Liver (tissue), 7 donors: ENCODE measurements at regions not wholly inside any gene's neighbourhood (a gene's known extent, or its start where the extent isn't known, plus 50 kb on each side); places are given as distances from the start of the nearest gene placed in this dataset.

Experiments
- DNase-seq: peaks from one replicate; pipeline ENCODE4 v3.0.0-alpha.2; 2017; ENCODE audit warnings: low spot score
- H3K27ac ChIP-seq, 2 donors: one replicate each; pipeline ENCODE4 v1.7.0; 2013; ENCODE audit warnings: inconsistent platforms in 2 of 2, low read length in 2 of 2, control low read depth in 1 of 2, low read depth in 1 of 2, mild to moderate bottlenecking in 1 of 2
- H3K27me3 ChIP-seq, 4 donors: one replicate each; pipeline versions ENCODE4 v1.6.1 to v1.7.0; 2013; ENCODE audit warnings: low read length in 3 of 4, inconsistent platforms in 1 of 4, mild to moderate bottlenecking in 1 of 4, moderate library complexity in 1 of 4; ENCODE audit not compliant: control insufficient read depth in 4 of 4, insufficient read depth in 4 of 4
- H3K36me3 ChIP-seq, 4 donors: one replicate each; pipeline versions ENCODE4 v1.6.1 to v1.7.0; 2013; ENCODE audit warnings: low read length in 3 of 4, mild to moderate bottlenecking in 3 of 4, low read depth in 1 of 4, moderate library complexity in 1 of 4; ENCODE audit not compliant: control insufficient read depth in 4 of 4, insufficient read depth in 3 of 4
- H3K4me1 ChIP-seq, 4 donors: one replicate each; pipeline versions ENCODE4 v1.6.1 to v1.7.0; 2013; ENCODE audit warnings: low read length in 3 of 4, mild to moderate bottlenecking in 3 of 4, moderate library complexity in 1 of 4; ENCODE audit not compliant: control insufficient read depth in 4 of 4, insufficient read depth in 4 of 4
- H3K4me3 ChIP-seq, 3 donors: one replicate each; pipeline versions ENCODE4 v1.6.1 to v1.7.0; 2013; ENCODE audit warnings: low read length in 3 of 3, control low read depth in 1 of 3, low read depth in 1 of 3, mild to moderate bottlenecking in 1 of 3
- H3K9ac ChIP-seq, 2 donors: one replicate each; pipeline ENCODE4 v1.7.0; 2013; ENCODE audit warnings: low read length in 2 of 2, mild to moderate bottlenecking in 2 of 2, moderate library complexity in 2 of 2, control low read depth in 1 of 2, low read depth in 1 of 2
- H3K9me3 ChIP-seq, 4 donors: one replicate each; pipeline versions ENCODE4 v1.6.1 to v1.7.0; 2013; ENCODE audit warnings: low read length in 3 of 4; ENCODE audit not compliant: control insufficient read depth in 4 of 4
- EGR1 ChIP-seq, 2 donors: IDR thresholded peaks; 2 replicates each; pipeline ENCODE4 v1.6.1; 2016 to 2018; ENCODE audit warnings: antibody characterized with exemption in 2 of 2, low read depth in 2 of 2
- FOXA1 ChIP-seq: IDR thresholded peaks from 2 replicates; pipeline ENCODE4 v1.6.1; 2016; ENCODE audit warnings: antibody characterized with exemption
- FOXA2 ChIP-seq: IDR thresholded peaks from 2 replicates; pipeline ENCODE4 v1.6.1; 2016; ENCODE audit warnings: antibody characterized with exemption
- HNF4A ChIP-seq, 2 donors: conservative IDR thresholded peaks; 2 replicates each; pipeline ENCODE4 v1.6.1; 2016; ENCODE audit warnings: antibody characterized with exemption in 2 of 2, mild to moderate bottlenecking in 2 of 2
- HNF4G ChIP-seq: IDR thresholded peaks from 2 replicates; pipeline ENCODE4 v1.6.1; 2016; ENCODE audit warnings: antibody characterized with exemption
- JUND ChIP-seq, 2 donors: IDR thresholded peaks; 2 replicates each; pipeline ENCODE4 v1.6.1; 2016; ENCODE audit warnings: antibody characterized with exemption in 2 of 2
- MAX ChIP-seq: IDR thresholded peaks from 2 replicates; pipeline ENCODE4 v1.6.1; 2016; ENCODE audit warnings: antibody characterized with exemption
- RAD21 ChIP-seq, 2 donors: IDR thresholded peaks; 2 replicates each; pipeline ENCODE4 v1.6.1; 2016; ENCODE audit warnings: antibody characterized with exemption in 2 of 2, mild to moderate bottlenecking in 2 of 2
- REST ChIP-seq: IDR thresholded peaks from 2 replicates; pipeline ENCODE4 v1.6.1; 2016; ENCODE audit warnings: antibody characterized with exemption, mild to moderate bottlenecking
- RXRA ChIP-seq, 2 donors: IDR thresholded peaks; 2 replicates each; pipeline ENCODE4 v1.6.1; 2017 to 2018; ENCODE audit warnings: antibody characterized with exemption in 2 of 2, mild to moderate bottlenecking in 1 of 2
- SP1 ChIP-seq: IDR thresholded peaks from 2 replicates; pipeline ENCODE4 v1.6.1; 2018; ENCODE audit warnings: antibody characterized with exemption, mild to moderate bottlenecking
- TAF1 ChIP-seq: conservative IDR thresholded peaks from 2 replicates; pipeline ENCODE4 v1.6.1; 2016; ENCODE audit warnings: antibody characterized with exemption, mild to moderate bottlenecking
- YY1 ChIP-seq: IDR thresholded peaks from 2 replicates; pipeline ENCODE4 v1.6.1; 2016; ENCODE audit warnings: antibody characterized with exemption, mild to moderate bottlenecking
- ZBTB33 ChIP-seq: IDR thresholded peaks from 2 replicates; pipeline ENCODE4 v1.6.1; 2016; ENCODE audit warnings: antibody characterized with exemption
- WGBS: extraction: QIAGEN DNeasy Blood & Tissue Kit; methylation state at CpG from one replicate; pipeline ENCODE4 v1.1.7; 2013; 5-methylcytosine and 5-hydroxymethylcytosine counted together
- TF ChIP-seq, protein P1 (sequence below): IDR thresholded peaks from 2 replicates; pipeline ENCODE4 v1.6.1; 2016; ENCODE audit warnings: antibody characterized with exemption
- donor health status: healthy.
- donor health status: healthy.
- donor health status: healthy.
- donor health status: healthy.

DNA sequence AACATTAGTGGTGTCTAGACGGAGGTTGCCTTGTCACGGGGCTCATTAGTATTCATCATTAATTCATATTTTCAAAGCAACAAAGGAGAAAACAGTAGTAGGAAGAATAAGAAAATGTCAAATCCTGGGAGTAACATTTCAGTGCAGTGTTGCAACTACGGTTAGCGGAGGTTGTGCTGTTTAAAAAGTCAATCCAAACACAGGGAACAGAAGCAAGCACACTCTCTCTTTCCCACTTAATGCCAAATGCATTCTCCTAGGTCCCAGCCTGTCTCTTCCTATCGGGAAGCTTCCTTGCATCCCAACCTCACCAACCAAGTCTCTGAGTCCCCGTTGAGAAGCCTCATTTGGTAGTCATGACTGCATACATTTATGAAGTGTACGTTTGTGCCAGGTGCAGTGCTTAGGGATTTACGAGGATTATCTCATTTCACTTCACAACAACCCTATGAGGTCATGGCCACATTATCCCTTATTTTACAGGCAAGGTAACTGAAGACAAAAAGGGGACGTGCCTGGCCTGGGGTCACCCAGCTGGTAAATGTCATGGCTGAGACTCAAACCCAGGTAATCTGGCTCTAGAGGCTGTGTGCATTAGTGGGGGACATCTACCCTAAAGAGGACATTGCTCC is 283.6 kb upstream of the SALL1 start:
- Histone ChIP-seq H3K36me3 (no peaks in the 10 kb centered on the region), H3K9me3 (no peaks in the 10 kb centered on the region), H3K27ac (no peak overlapping the region), H3K9ac (no peak overlapping the region), H3K4me1 (peaks cover 0 to 10% (median 0%) of the 10 kb centered on the region in 4 donors), H3K27me3 (no peaks in the 10 kb centered on the region), H3K4me3 (no peak overlapping the region)
- 76% methylated on average over 9 of the region's 9 CpGs for WGBS
- no peak for DNase-seq
- TF ChIP-seq HNF4A (conservative IDR thresholded peaks at IDR 0.05): no peak
- no peak for TF ChIP-seq FOXA2
- no peak for TF ChIP-seq HNF4G
- TF ChIP-seq SP1: no peak
- TF ChIP-seq, protein P1, sequence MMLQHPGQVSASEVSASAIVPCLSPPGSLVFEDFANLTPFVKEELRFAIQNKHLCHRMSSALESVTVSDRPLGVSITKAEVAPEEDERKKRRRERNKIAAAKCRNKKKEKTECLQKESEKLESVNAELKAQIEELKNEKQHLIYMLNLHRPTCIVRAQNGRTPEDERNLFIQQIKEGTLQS: no peak
- TF ChIP-seq FOXA1: no peak
- TF ChIP-seq REST: no peak
- TF ChIP-seq RXRA (IDR thresholded peaks at IDR 0.05): no peak

- Histone ChIP-seq H3K27ac (no peak overlapping the region), H3K27me3 (no peaks in the 10 kb centered on the region), H3K9me3 (no peaks in the 10 kb centered on the region), H3K9ac (no peak overlapping the region), H3K36me3 (no peaks in the 10 kb centered on the region), H3K4me1 (peaks cover 0 to 10% (median 0%) of the 10 kb centered on the region in 4 donors), H3K4me3 (no peak overlapping the region)
- 49% methylated on average over 3 of the region's 3 CpGs for WGBS
- TF ChIP-seq JUND (IDR thresholded peaks at IDR 0.05): no peak
- TF ChIP-seq RXRA (IDR thresholded peaks at IDR 0.05): no peak
- no peak for TF ChIP-seq TAF1
- no peak for TF ChIP-seq FOXA2
- no peak for TF ChIP-seq SP1
- TF ChIP-seq MAX: no peak
- TF ChIP-seq RAD21 (IDR thresholded peaks at IDR 0.05): no peak
- TF ChIP-seq EGR1 (IDR thresholded peaks at IDR 0.05; ENCODE audit: low read depth in 2 of 2): no peak
- TF ChIP-seq ZBTB33: no peak
- no peak for TF ChIP-seq HNF4A (conservative IDR thresholded peaks at IDR 0.05)
- no peak for TF ChIP-seq YY1
- TF ChIP-seq, protein P1: no peak
- no peak for DNase-seq
These were observed 282.5 kb upstream of the SALL1 start for GRCh38 chr16:51433599-51433998.
